DMS153 treated with DMSO at 0.1 percent for 48 hours (cell line): ENCODE measurements at regions not wholly inside any gene's neighbourhood (a gene's known extent, or its start where the extent isn't known, plus 50 kb on each side); places are given as distances from the start of the nearest gene placed in this dataset.

ENCODE experiments used
- DNase-seq: peaks from one replicate; lab custom pipeline; 2025; ENCODE audit not compliant: unreplicated experiment; lab: John Stamatoyannopoulos, UW

DNA sequence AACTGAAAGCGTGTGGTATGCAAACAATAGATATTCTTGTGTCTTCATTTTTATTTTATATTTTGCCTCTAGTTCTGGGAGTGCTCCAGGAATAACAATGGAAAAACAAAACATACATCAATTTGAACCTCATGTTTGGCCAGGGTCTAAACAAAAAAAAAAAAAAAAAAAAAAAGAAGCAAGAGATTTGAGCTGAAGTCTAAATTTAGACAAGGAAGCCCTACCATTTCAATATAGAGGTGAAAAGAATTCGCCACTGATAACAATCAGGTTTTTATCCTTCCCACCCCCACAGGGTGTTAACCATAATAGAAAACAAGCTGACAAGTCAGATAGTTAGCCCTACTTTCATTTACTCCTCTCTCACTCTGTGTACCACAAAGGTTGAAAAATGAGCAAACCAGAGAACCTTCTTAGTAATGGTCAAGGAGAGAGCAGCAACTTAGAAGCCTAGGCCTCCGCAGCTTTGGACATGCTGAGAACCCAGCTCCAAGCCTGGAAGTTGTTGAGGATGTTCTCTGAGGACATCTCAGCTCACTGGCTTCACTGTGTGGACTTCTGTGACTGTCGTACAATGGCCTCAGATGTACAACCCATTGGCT lies 118.2 kb upstream of the HMHB1 start:
- DNase-seq = no peak

- DNase-seq = no peak
These were observed 119.6 kb upstream of the HMHB1 start for GRCh38 chr5:143692342-143692741.

GRCh38 chr5:143691945-143692290 lies 120.0 kb upstream of the HMHB1 start:
- no peak for DNase-seq

GRCh38 chr5:143691287-143691944 lies 120.5 kb upstream of the HMHB1 start:
- no peak for DNase-seq

DNA sequence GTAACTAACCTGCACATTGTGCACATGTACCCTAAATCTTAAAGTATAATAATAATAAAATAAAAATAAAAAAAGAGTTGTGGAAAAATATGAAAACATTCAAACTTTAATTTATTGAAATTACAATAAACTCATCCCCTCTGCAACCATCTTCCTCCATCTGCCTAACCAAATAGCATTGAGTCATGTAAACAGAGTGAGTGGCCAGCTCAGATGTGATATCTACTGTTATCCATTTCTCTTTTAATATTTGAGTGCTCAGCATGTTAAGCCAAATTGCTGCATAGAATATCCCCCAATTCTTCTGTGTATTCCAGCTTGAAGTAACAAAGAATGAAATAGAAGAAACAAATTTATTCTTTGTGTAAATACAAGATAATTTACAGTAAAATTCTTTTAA lies 124.4 kb upstream of the HMHB1 start:
- DNase-seq = no peak

DNA sequence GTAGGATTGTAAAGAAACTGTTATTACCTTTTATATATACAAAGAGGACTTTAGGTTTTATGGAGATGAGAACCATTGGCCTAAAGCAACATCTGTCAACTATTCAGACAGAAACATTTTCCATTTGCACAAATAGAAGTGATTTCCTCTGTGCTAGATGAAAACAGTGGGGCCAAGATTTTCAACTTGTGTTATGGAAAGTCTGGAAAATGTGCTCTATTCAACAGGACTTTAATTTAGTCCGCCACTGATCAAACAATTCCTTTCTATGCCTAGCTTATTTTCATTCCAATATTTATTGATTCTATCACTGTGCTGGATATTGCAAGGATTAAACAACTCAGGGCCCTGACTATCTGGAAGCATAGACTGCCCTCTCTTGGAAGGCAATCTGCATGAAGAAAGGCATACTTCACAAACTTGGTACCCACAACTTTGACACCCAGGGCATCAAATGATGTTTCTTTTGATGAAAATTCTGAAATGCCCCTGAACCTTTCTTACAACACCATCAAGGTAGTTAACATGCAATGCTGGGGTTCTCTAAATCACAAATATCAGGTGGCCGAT lies 126.6 kb upstream of the HMHB1 start:
- DNase-seq = no peak

DNA sequence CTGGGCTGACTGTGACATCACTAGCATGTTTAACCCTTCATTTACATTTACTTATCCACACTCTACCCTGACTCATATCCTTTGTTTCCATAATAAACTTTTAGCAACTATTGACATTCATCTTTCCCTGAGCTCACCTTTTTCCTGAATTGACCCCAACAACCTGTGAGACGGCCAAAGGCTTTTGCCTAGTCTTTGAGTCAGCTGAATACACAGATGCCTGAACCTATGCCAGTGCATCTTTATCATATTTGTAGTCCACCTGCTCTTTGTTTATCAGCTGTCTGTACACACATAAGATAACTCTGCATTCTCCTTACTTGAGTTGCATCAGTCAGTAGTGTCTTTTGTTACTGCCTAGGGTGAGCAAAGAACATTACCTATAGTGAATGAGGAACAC lies 128.5 kb upstream of the HMHB1 start:
- DNase-seq = no peak

- DNase-seq = no peak
These were observed 129.0 kb upstream of the HMHB1 start for GRCh38 chr5:143682929-143683386.

- no peak for DNase-seq
These were observed 129.6 kb upstream of the HMHB1 start for GRCh38 chr5:143682246-143682905.

DNA sequence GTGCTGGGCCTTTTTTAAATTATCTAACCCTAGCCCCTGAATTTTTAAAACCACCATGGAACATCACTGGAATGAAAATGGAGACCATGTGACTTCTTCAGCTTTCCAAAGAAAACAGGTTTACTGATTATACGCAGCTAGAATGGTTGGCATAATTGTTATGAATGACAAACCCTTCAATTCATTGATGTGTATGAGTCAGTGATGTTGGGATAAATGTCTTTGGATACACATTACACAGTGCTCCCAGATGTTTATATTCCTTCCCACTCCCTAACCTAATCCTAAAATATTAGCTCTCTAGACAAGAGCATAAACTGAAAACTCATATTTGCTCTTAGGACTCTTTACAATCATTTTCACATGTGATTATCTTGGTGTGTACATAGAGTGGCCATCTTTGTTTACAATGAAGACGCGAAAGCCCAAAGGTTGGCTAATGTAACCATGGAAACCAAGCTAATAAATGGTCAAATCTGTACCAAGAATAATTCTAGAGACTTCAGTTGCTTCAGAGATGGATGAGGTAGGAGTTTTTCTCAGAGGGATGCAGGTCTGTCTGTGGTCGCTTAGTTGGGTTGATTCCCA lies 131.2 kb upstream of the HMHB1 start:
- no peak for DNase-seq

DNA sequence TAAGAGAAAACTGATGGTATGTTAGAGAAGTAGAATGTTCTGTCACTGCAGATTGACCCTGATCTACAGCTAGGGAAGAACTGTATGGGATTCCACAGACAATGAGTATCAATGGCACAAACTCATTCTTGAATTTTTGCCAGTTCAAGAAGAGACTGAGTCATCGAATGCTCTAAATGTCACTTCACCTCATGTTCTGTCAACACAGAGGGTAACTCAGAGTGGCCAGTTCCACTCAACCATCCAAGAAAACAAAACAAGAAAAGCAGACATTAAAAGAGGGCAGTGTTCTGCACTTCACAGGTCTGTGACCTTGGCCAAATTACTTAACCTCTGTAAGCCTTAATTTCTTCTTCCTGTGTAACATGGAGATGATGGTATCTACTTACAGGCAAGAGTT lies 132.2 kb upstream of the HMHB1 start:
- DNase-seq = no peak

DNA sequence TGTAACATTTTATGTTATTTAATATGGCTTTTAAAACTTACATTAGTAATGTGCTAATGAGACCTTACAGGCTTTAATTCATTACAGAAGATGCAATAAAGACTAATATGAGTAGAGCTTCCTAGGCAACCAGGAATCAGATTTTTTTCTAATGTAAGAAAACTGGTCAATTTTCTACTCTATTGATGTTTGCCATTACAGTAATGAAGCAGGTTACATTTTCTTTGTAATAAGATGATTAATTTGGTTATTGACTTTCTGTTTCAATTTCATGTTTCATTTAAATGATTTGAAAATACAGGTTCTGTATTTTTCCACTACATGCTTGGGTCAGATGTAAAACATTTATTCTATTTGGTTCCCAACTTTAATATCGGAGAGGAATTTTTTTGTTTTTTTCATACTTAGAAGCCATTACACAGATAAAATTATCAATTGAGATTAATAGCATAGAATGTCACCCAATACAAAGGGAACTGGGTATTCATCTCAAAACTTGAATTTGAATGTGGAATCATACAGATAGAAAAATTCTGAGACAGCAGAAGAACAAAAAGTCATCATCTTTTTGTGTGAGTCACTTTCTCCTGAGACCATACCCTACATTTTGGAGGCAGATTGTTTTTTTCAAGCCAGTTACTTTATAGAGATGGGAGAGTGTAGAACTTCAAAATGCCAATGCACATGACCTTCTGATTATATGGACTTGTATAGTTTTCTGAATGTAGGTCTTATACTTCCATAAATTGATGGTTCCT lies 133.6 kb upstream of the HMHB1 start:
- no peak for DNase-seq

GRCh38 chr5:143677403-143677802 lies 134.6 kb upstream of the HMHB1 start:
- DNase-seq = no peak

GRCh38 chr5:143676802-143677201 lies 135.2 kb upstream of the HMHB1 start:
- no peak for DNase-seq

- no peak for DNase-seq
These were observed 137.5 kb upstream of the HMHB1 start for GRCh38 chr5:143674469-143674786.

GRCh38 chr5:143673676-143674468 lies 138.1 kb upstream of the HMHB1 start:
- no peak for DNase-seq

DNA sequence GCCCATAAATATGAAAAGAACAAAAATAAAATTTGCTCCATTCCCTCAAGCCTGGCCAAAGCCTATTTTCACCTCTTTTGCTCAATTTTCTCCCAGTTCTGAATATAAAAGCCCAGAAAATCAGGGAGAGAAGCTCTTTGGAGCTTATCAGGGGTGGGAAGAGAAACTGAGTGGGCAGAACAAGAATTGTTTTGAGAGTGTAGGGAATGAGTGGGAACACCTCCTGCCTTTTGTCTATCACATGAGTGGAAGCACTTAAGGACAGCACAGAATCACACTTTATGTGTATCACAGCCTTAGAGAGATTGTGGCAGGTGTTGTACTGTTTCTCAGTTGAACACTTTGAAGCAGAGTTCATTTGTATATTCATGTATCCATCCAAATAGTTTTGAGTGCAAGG lies 139.2 kb upstream of the HMHB1 start:
- no peak for DNase-seq

- no peak for DNase-seq
These were observed 140.0 kb upstream of the HMHB1 start for GRCh38 chr5:143671674-143672569.

- DNase-seq = no peak
These were observed 140.9 kb upstream of the HMHB1 start for GRCh38 chr5:143671021-143671420.

- no peak for DNase-seq
These were observed 146.1 kb upstream of the HMHB1 start for GRCh38 chr5:143665866-143666265.
